ENCODE measurements at regions not wholly inside any gene's neighbourhood (a gene's known extent, or its start where the extent isn't known, plus 50 kb on each side); places are given as distances from the start of the nearest gene placed in this dataset.

- Histone ChIP-seq H3K4me3 (replicated peaks in 1 of 2; ENCODE audit: low read depth in 1 of 2, low read length in 2 of 2) (no peak overlapping the region), H3K79me2 (ENCODE audit: insufficient read depth, low read length) (no peaks in the 10 kb centered on the region), H3K27me3 (ENCODE audit: insufficient read depth, low read length) (no peaks in the 10 kb centered on the region), H2AFZ (ENCODE audit: low read depth, low read length, poor library complexity, severe bottlenecking) (no peak overlapping the region), H3K4me1 (ENCODE audit: control insufficient read depth in 1 of 2, insufficient read depth in 2 of 2, low read length in 2 of 2) (peaks cover 0 to 7% of the 10 kb centered on the region in 2 experiments; a peak in 1 of 4 replicates), H3K36me3 (ENCODE audit: control insufficient read depth in 1 of 2, insufficient read depth in 2 of 2, low read length in 2 of 2) (no peaks in the 10 kb centered on the region), H3K9me2 (ENCODE audit: insufficient read depth) (no peaks in the 10 kb centered on the region), H3K9ac (ENCODE audit: low read length) (no peak overlapping the region), H3K27ac (ENCODE audit: low read depth, low read length) (peak overlapping the region; percentile 24; the same call in 1 of the 2 replicates), H4K20me1 (ENCODE audit: insufficient read depth) (no peaks in the 10 kb centered on the region), H3K4me2 (ENCODE audit: low read length) (peak overlapping the region; percentile 32; the same call in 1 of the 2 replicates), H3K9me3 (ENCODE audit: control insufficient read depth in 1 of 2, insufficient read depth in 1 of 2, low read depth in 1 of 2, low read length in 2 of 2) (no peaks in the 10 kb centered on the region)
- CTCF ChIA-PET: no interaction called here
- no peak for TF ChIP-seq EZH2 (IDR thresholded peaks at IDR 0.05)
- TF ChIP-seq JUND (IDR thresholded peaks at IDR 0.05): no peak
- TF ChIP-seq, protein P1, sequence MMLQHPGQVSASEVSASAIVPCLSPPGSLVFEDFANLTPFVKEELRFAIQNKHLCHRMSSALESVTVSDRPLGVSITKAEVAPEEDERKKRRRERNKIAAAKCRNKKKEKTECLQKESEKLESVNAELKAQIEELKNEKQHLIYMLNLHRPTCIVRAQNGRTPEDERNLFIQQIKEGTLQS (IDR thresholded peaks at IDR 0.05): no peak
- no peak for TF ChIP-seq CTCF (IDR thresholded peaks at IDR 0.05 in 2 of 3, conservative IDR thresholded peaks at IDR 0.05 in 1 of 3; ENCODE audit: borderline replicate concordance in 1 of 3, insufficient read depth in 1 of 3, low read depth in 2 of 3, low read length in 2 of 3)
- TF ChIP-seq SP1 (IDR thresholded peaks at IDR 0.05; ENCODE audit: low read depth): no peak
- TF ChIP-seq, protein P2, sequence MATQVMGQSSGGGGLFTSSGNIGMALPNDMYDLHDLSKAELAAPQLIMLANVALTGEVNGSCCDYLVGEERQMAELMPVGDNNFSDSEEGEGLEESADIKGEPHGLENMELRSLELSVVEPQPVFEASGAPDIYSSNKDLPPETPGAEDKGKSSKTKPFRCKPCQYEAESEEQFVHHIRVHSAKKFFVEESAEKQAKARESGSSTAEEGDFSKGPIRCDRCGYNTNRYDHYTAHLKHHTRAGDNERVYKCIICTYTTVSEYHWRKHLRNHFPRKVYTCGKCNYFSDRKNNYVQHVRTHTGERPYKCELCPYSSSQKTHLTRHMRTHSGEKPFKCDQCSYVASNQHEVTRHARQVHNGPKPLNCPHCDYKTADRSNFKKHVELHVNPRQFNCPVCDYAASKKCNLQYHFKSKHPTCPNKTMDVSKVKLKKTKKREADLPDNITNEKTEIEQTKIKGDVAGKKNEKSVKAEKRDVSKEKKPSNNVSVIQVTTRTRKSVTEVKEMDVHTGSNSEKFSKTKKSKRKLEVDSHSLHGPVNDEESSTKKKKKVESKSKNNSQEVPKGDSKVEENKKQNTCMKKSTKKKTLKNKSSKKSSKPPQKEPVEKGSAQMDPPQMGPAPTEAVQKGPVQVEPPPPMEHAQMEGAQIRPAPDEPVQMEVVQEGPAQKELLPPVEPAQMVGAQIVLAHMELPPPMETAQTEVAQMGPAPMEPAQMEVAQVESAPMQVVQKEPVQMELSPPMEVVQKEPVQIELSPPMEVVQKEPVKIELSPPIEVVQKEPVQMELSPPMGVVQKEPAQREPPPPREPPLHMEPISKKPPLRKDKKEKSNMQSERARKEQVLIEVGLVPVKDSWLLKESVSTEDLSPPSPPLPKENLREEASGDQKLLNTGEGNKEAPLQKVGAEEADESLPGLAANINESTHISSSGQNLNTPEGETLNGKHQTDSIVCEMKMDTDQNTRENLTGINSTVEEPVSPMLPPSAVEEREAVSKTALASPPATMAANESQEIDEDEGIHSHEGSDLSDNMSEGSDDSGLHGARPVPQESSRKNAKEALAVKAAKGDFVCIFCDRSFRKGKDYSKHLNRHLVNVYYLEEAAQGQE (IDR thresholded peaks at IDR 0.05; ENCODE audit: low read depth): no peak
- TF ChIP-seq ZNF274 (IDR thresholded peaks at IDR 0.05; ENCODE audit: low read depth, low read length): no peak
- no peak for TF ChIP-seq YY1 (IDR thresholded peaks at IDR 0.05; ENCODE audit: extremely low read depth, insufficient replicate concordance, low read depth, low read length)
- no peak for TF ChIP-seq FOSL1 (IDR thresholded peaks at IDR 0.05; ENCODE audit: low read depth)
- no peak for TF ChIP-seq CBX3 (IDR thresholded peaks at IDR 0.05; ENCODE audit: low read depth)
- no peak for TF ChIP-seq ELF1 (IDR thresholded peaks at IDR 0.05; ENCODE audit: borderline replicate concordance, low read depth)
- no peak for TF ChIP-seq SIN3A (IDR thresholded peaks at IDR 0.05; ENCODE audit: low read depth)
- no peak for TF ChIP-seq RAD21 (IDR thresholded peaks at IDR 0.05; ENCODE audit: low read depth)
- RAD21 ChIA-PET (ENCODE audit: low non-redundant PET in 1 of 2, low total read pairs in 2 of 2, uncharacterized antibody in 2 of 2, unreplicated experiment in 2 of 2): no interaction called here
- BruUV-seq (replicated peaks): no TSS peak
- DNase-seq (ENCODE audit: low read depth, low spot score) (peak; percentile 7), ATAC-seq (peak; percentile 52)
- intact Hi-C loops (cut with micrococcal nuclease): no loop called here
- POLR2A ChIA-PET: no interaction called here
Measured at GRCh38 chr1:103250441-103250861, 142.1 kb upstream of the COL11A1 start.

Measured in HCT116 (cell line).